Upper lobe of left lung (tissue), 6 donors: ENCODE measurements at regions not wholly inside any gene's neighbourhood (a gene's known extent, or its start where the extent isn't known, plus 50 kb on each side); places are given as distances from the start of the nearest gene placed in this dataset.
A peak's percentile ranks its signal among the peaks of the same experiment; 100 is the strongest.

Experiments
- ATAC-seq, 2 donors: fragments of 200-7000 bp; cut with Tn5 transposase; one replicate each; pipeline ENCODE4 v1.9.1; 2022; ENCODE audit warnings: mild to moderate bottlenecking in 2 of 2, moderate library complexity in 2 of 2; ENCODE audit not compliant: low FRiP score in 2 of 2
- DNase-seq, 2 donors: peaks; one replicate each; pipeline ENCODE4 v3.0.0-alpha.2; 2019 to 2020
- H3K27ac ChIP-seq, 4 donors: fragments of 200-600 bp; sonication (generic); one replicate each; pipeline ENCODE4 v1.5.1; 2016 to 2019
- H3K27me3 ChIP-seq, 4 donors: fragments of 200-600 bp; sonication (generic); one replicate each; pipeline ENCODE4 v1.5.1; 2017 to 2019
- H3K36me3 ChIP-seq, 4 donors: fragments of 200-600 bp; sonication (generic); one replicate each; pipeline ENCODE4 v1.5.1; 2016 to 2019
- H3K4me1 ChIP-seq, 4 donors: fragments of 200-600 bp; sonication (generic); one replicate each; pipeline ENCODE4 v1.5.1; 2018 to 2019
- H3K4me3 ChIP-seq, 4 donors: fragments of 200-600 bp; sonication (generic); one replicate each; pipeline ENCODE4 v1.5.1; 2017 to 2019; ENCODE audit warnings: mild to moderate bottlenecking in 2 of 4, moderate library complexity in 1 of 4
- H3K9me3 ChIP-seq, 4 donors: fragments of 200-600 bp; sonication (generic); one replicate each; pipeline ENCODE4 v1.5.1; 2018 to 2019
- CTCF ChIP-seq, 6 experiments: fragments of 450-650 bp in 4 of 6; fragments of 200-600 bp in 2 of 6; sonication (generic) in 2 of 6; IDR thresholded peaks; one replicate each; pipeline ENCODE4 v1.5.1; 2016 to 2019; ENCODE audit warnings: antibody characterized with exemption in 6 of 6
- EP300 ChIP-seq, 4 donors: sonication (generic); formaldehyde crosslinking; IDR thresholded peaks; one replicate each; pipeline ENCODE4 v1.5.1; 2017; ENCODE audit warnings: antibody characterized with exemption in 4 of 4, control low read depth in 2 of 4
- POLR2A ChIP-seq, 4 donors: fragments of 450-650 bp; IDR thresholded peaks; one replicate each; pipeline ENCODE4 v1.5.1; 2016 to 2017; ENCODE audit warnings: antibody characterized with exemption in 4 of 4, mild to moderate bottlenecking in 2 of 4
- POLR2AphosphoS5 ChIP-seq, 2 donors: sonication (generic); formaldehyde crosslinking; IDR thresholded peaks; one replicate each; pipeline ENCODE4 v1.5.1; 2017; ENCODE audit warnings: antibody characterized with exemption in 2 of 2
- WGBS, 2 donors: methylation state at CpG; one replicate each; pipeline ENCODE4 v1.1.5; 2017 to 2018; 5-methylcytosine and 5-hydroxymethylcytosine counted together
- donor health status: DM: no; HTN: no; CAD: no; lungs with moderate emphysema.
- donor health status: DM: no; HTN: yes; CAD: no; lungs with severe emphysema.

- no peaks in the 10 kb centered on the region for H3K36me3 ChIP-seq
- H3K27me3 ChIP-seq: no peaks in the 10 kb centered on the region
- no peak overlapping the region for H3K27ac ChIP-seq
- TF ChIP-seq POLR2A (IDR thresholded peaks at IDR 0.05): no peak
- no peak for TF ChIP-seq EP300 (IDR thresholded peaks at IDR 0.05)
- TF ChIP-seq POLR2AphosphoS5 (IDR thresholded peaks at IDR 0.05): no peak
- no peak for TF ChIP-seq CTCF (IDR thresholded peaks at IDR 0.05)
- H3K9me3 ChIP-seq: peaks cover 0 to 7% (median 3%) of the 10 kb centered on the region in 4 donors
- H3K4me3 ChIP-seq: no peak overlapping the region
- H3K4me1 ChIP-seq: peaks cover 0 to under 1% (median 0%) of the 10 kb centered on the region in 4 donors
- no peak for ATAC-seq
- DNase-seq: no peak
Measured at GRCh38 chr11:36953976-36954375, 355.9 kb upstream of the RAG2 start.

- TF ChIP-seq POLR2A (IDR thresholded peaks at IDR 0.05): no peak
- TF ChIP-seq POLR2AphosphoS5 (IDR thresholded peaks at IDR 0.05): no peak
- no peak for TF ChIP-seq EP300 (IDR thresholded peaks at IDR 0.05)
- Histone ChIP-seq H3K4me1 (peaks cover 0 to 7% (median 0%) of the 10 kb centered on the region in 4 donors), H3K27me3 (no peaks in the 10 kb centered on the region), H3K36me3 (no peaks in the 10 kb centered on the region), H3K9me3 (no peaks in the 10 kb centered on the region), H3K4me3 (no peak overlapping the region), H3K27ac (no peak overlapping the region)
- no peak for ATAC-seq
- 38% methylated on average over 7 of the region's 7 CpGs for WGBS, 2 donors
- DNase-seq: no peak
Measured at GRCh38 chr11:36948460-36949127, 350.6 kb upstream of the RAG2 start.

GRCh38 chr11:36945384-36945783, 347.3 kb upstream of the RAG2 start:
- Histone ChIP-seq H3K4me3 (no peak overlapping the region), H3K4me1 (peaks cover 0 to 7% (median 0%) of the 10 kb centered on the region in 4 donors), H3K27me3 (no peaks in the 10 kb centered on the region), H3K36me3 (no peaks in the 10 kb centered on the region), H3K27ac (no peak overlapping the region), H3K9me3 (no peaks in the 10 kb centered on the region)
- DNase-seq (no peak), ATAC-seq (no peak)
- TF ChIP-seq CTCF (IDR thresholded peaks at IDR 0.05) (peak in 1 of 6 experiments; percentile 12), POLR2AphosphoS5 (IDR thresholded peaks at IDR 0.05) (no peak), POLR2A (IDR thresholded peaks at IDR 0.05) (no peak), EP300 (IDR thresholded peaks at IDR 0.05) (no peak)
- 31 to 38% methylated on average over 3 of the region's 3 CpGs for whole genome bisulfite sequencing, 2 donors

GRCh38 chr11:36933481-36933880, 335.4 kb upstream of the RAG2 start:
- Histone ChIP-seq H3K4me1 (no peaks in the 10 kb centered on the region), H3K27ac (no peak overlapping the region), H3K36me3 (no peaks in the 10 kb centered on the region), H3K4me3 (no peak overlapping the region), H3K9me3 (no peaks in the 10 kb centered on the region), H3K27me3 (no peaks in the 10 kb centered on the region)
- DNase-seq (no peak), ATAC-seq (no peak)
- no peak for TF ChIP-seq POLR2A (IDR thresholded peaks at IDR 0.05)
- TF ChIP-seq EP300 (IDR thresholded peaks at IDR 0.05): no peak
- no peak for TF ChIP-seq POLR2AphosphoS5 (IDR thresholded peaks at IDR 0.05)
- TF ChIP-seq CTCF (IDR thresholded peaks at IDR 0.05): no peak
- WGBS, 2 donors: 94 to 97% methylated on average over 5 of the region's 5 CpGs

GRCh38 chr11:36931139-36931538, 333.1 kb upstream of the RAG2 start:
- Histone ChIP-seq H3K9me3 (no peaks in the 10 kb centered on the region), H3K27me3 (no peaks in the 10 kb centered on the region), H3K4me1 (no peaks in the 10 kb centered on the region), H3K27ac (no peak overlapping the region), H3K4me3 (no peak overlapping the region), H3K36me3 (no peaks in the 10 kb centered on the region)
- no peak for ATAC-seq
- WGBS, 2 donors: 79 to 83% methylated on average over 4 of the region's 4 CpGs
- TF ChIP-seq POLR2A (IDR thresholded peaks at IDR 0.05): no peak
- no peak for TF ChIP-seq EP300 (IDR thresholded peaks at IDR 0.05)
- no peak for TF ChIP-seq CTCF (IDR thresholded peaks at IDR 0.05)
- TF ChIP-seq POLR2AphosphoS5 (IDR thresholded peaks at IDR 0.05): no peak
- no peak for DNase-seq
